SK-N-MC (cell line): ENCODE measurements at regions not wholly inside any gene's neighbourhood (a gene's known extent, or its start where the extent isn't known, plus 50 kb on each side); places are given as distances from the start of the nearest gene placed in this dataset.
A peak's percentile ranks its signal among the peaks of the same experiment; 100 is the strongest.

Experiments
- DNase-seq: peaks from one replicate; pipeline ENCODE4 v3.0.0-alpha.2; 2011; ENCODE audit warnings: low read depth, low spot score
- H3K27ac ChIP-seq: fragments of 200-600 bp; sonication (generic); 2 replicates; pipeline ENCODE4 v1.5.1; 2016; ENCODE audit warnings: mixed run types
- H3K36me3 ChIP-seq: fragments of 200-600 bp; sonication (generic); 2 replicates; pipeline ENCODE4 v1.6.1; 2017; ENCODE audit warnings: antibody characterized with exemption, low read length, mixed read lengths; ENCODE audit not compliant: insufficient read depth
- H3K4me3 ChIP-seq: fragments of 200-600 bp; sonication (generic); 2 replicates; pipeline ENCODE4 v1.5.1; 2016
- H3K9ac ChIP-seq: fragments of 200-600 bp; sonication (generic); 2 replicates; pipeline ENCODE4 v1.8.0; 2017; ENCODE audit warnings: mixed run types, mixed read lengths; ENCODE audit not compliant: insufficient read length
- H3K9me3 ChIP-seq: fragments of 200-600 bp; sonication (generic); 2 replicates; pipeline ENCODE4 v1.6.1; 2017; ENCODE audit warnings: low read depth, mild to moderate bottlenecking, antibody characterized with exemption, low read length, moderate library complexity, mixed read lengths
- EZH2 ChIP-seq: fragments of 200-600 bp; sonication (generic); IDR thresholded peaks from one replicate; pipeline ENCODE4 v1.6.1; 2017; ENCODE audit warnings: antibody characterized with exemption
- FOXP2 ChIP-seq: optimal IDR thresholded peaks from 2 replicates; pipeline ENCODE3; 2011; ENCODE audit warnings: mild to moderate bottlenecking, moderate library complexity; ENCODE audit not compliant: insufficient read depth; ENCODE audit errors: extremely low read length, control extremely low read depth
- POLR2AphosphoS5 ChIP-seq: IDR thresholded peaks from 2 replicates; pipeline ENCODE4 v1.6.1; 2012; ENCODE audit warnings: mild to moderate bottlenecking, low read depth, low read length, borderline replicate concordance

- TF ChIP-seq FOXP2, result no peak
- no peak for TF ChIP-seq EZH2
- TF ChIP-seq POLR2AphosphoS5, result no peak
- no peak for DNase-seq
- no peaks in the 10 kb centered on the region for H3K36me3 ChIP-seq
- H3K9me3 ChIP-seq, result no peaks in the 10 kb centered on the region
- no peak overlapping the region for H3K4me3 ChIP-seq
- no peak overlapping the region for H3K9ac ChIP-seq
- H3K27ac ChIP-seq, result no peak overlapping the region
Measured at GRCh38 chr6:56324396-56324795, 77.0 kb upstream of the COL21A1 start.

DNA sequence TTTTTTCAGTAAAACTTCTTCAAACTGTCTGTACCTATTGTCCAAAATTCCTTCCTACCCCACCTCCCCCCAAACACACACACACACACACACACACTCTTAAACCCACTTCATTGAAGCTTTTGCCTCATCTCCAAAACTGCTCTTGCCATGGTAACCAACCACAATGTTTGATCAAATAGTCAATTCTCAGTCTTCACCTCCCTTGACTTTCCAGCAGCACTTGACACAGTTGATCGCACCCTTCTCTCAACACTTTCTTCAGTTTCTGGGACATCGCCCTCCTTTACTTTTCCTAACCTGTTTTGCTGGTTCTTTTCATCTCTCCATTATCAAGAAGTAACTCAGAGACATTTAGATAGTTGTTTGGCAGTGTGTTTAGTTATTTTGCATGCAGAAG, 71.5 kb upstream of the COL21A1 start:
- Histone ChIP-seq H3K36me3 (no peaks in the 10 kb centered on the region), H3K4me3 (no peak overlapping the region), H3K27ac (no peak overlapping the region), H3K9ac (no peak overlapping the region), H3K9me3 (no peaks in the 10 kb centered on the region)
- no peak for DNase-seq
- no peak for TF ChIP-seq FOXP2
- no peak for TF ChIP-seq EZH2
- no peak for TF ChIP-seq POLR2AphosphoS5

DNA sequence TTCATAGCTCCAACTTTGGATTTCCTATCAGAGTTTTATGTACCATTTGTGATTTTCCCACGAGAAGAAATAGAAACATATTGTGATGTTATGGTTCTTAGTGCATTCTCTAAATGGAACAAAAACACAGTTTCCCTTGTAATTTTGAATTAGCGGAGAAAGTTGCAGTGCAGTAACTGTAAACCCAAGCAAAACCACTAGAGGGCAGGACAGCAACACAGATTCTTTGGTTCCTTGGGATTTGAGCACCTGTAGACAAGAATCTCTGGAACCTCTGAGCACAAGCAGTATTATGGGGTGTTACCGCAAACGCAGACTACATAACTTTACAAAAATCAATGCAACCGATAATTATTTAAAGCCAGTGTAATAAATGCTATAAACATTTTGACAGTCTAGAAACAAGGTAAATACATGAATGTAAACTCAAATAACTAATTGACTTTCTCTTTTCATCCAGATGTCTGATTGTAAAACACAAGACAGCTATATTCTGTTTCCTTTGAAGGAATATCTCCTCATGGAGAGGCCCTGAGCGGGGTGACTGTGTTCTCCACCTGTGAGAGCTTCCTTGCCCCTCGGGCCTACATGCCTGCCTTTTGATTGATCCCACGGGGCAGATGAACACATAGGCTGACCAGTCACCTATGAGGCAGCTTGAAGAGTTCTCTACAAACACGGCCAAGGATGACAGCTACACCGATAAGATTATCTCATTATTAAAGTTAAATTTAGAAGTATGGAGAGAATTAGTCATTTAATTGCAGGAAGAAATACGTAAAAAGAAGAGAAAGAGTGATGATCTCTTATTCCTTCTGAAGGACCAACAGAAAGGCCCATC, 67.5 kb upstream of the COL21A1 start:
- Histone ChIP-seq H3K36me3 (no peaks in the 10 kb centered on the region), H3K9ac (no peak overlapping the region), H3K27ac (no peak overlapping the region), H3K4me3 (no peak overlapping the region), H3K9me3 (no peaks in the 10 kb centered on the region)
- DNase-seq, result peak; percentile 34
- TF ChIP-seq POLR2AphosphoS5 (no peak), FOXP2 (no peak), EZH2 (no peak)

GRCh38 chr6:56311533-56312448, 64.4 kb upstream of the COL21A1 start:
- no peak overlapping the region for H3K27ac ChIP-seq
- H3K9ac ChIP-seq, result no peak overlapping the region
- no peak for DNase-seq
- TF ChIP-seq POLR2AphosphoS5, result no peak
- TF ChIP-seq FOXP2, result no peak
- no peak for TF ChIP-seq EZH2
- no peaks in the 10 kb centered on the region for H3K9me3 ChIP-seq
- H3K36me3 ChIP-seq, result no peaks in the 10 kb centered on the region
- H3K4me3 ChIP-seq, result no peak overlapping the region

DNA sequence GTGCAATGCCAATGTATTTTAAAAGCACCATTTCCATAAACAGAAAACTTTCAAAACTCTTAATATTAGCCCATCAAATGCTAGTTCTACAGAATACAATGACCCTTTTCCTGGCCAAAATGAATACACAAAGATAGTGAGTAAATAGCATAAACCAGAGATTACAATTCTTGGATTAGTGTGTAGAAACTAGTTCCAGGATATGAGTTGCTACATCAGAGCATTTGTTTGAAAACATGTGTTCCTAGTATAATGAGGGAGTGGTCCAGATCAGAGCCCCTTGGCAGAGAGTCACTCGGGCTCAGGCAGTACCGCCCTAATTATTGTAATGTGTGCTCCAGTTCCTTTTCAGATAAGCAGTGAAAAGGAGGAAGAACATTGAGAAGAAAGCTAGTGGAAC, 63.7 kb upstream of the COL21A1 start:
- DNase-seq, result no peak
- H3K9ac ChIP-seq, result no peak overlapping the region
- H3K9me3 ChIP-seq, result no peaks in the 10 kb centered on the region
- no peak for TF ChIP-seq FOXP2
- TF ChIP-seq POLR2AphosphoS5, result no peak
- TF ChIP-seq EZH2, result no peak
- H3K36me3 ChIP-seq, result no peaks in the 10 kb centered on the region
- no peak overlapping the region for H3K4me3 ChIP-seq
- H3K27ac ChIP-seq, result no peak overlapping the region

GRCh38 chr6:56310241-56310640, 62.9 kb upstream of the COL21A1 start:
- no peak overlapping the region for H3K9ac ChIP-seq
- TF ChIP-seq POLR2AphosphoS5 (no peak), FOXP2 (no peak), EZH2 (no peak)
- no peaks in the 10 kb centered on the region for H3K36me3 ChIP-seq
- no peak overlapping the region for H3K27ac ChIP-seq
- H3K9me3 ChIP-seq, result no peaks in the 10 kb centered on the region
- H3K4me3 ChIP-seq, result no peak overlapping the region
- no peak for DNase-seq

GRCh38 chr6:56299916-56300315, 52.5 kb upstream of the COL21A1 start:
- H3K36me3 ChIP-seq, result no peaks in the 10 kb centered on the region
- DNase-seq, result no peak
- H3K4me3 ChIP-seq, result no peak overlapping the region
- no peak overlapping the region for H3K9ac ChIP-seq
- H3K27ac ChIP-seq, result no peak overlapping the region
- TF ChIP-seq POLR2AphosphoS5 (no peak), EZH2 (no peak), FOXP2 (no peak)
- no peaks in the 10 kb centered on the region; the same call in 1 of the 2 replicates for H3K9me3 ChIP-seq
